Stimulated activated CD8-positive, alpha-beta memory T cell treated with anti-CD3 and anti-CD28 coated beads, Interleukin-12 subunit alpha, Interleukin-12 subunit beta, amount 100 ng/mL, for 1 hour (primary cell): ENCODE measurements at regions not wholly inside any gene's neighbourhood (a gene's known extent, or its start where the extent isn't known, plus 50 kb on each side); places are given as distances from the start of the nearest gene placed in this dataset.

Experiments used
- DNase-seq: peaks from one replicate; pipeline ENCODE4 v3.0.0-alpha.2; 2020; ENCODE audit warnings: low read depth

GRCh38 chr10:25114036-25114411 lies 60.8 kb upstream of the GPR158 start:
- DNase-seq, result no peak

DNA sequence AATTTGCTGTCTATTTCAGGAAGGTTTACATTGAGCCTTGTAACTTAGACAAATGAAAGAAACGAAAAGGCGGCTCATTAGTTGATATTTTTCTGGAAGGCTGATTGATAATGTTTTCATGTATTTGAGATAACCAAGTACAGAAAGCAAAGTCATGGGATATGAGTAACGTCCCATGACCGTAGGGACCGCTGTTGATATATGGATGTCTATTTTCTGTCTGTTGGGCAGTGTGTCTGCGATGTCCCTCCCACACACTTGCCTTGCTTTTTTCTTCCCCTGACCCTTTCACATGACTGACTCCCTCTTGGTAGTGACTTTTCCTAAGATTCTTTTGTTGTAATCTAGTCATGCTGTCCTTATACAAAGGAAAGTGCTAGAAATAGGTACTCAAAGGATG lies 57.0 kb upstream of the GPR158 start:
- no peak for DNase-seq

- DNase-seq, result no peak
These were observed 54.6 kb upstream of the GPR158 start for GRCh38 chr10:25120188-25120587.
